HK-2 (cell line): ENCODE measurements at regions not wholly inside any gene's neighbourhood (a gene's known extent, or its start where the extent isn't known, plus 50 kb on each side); places are given as distances from the start of the nearest gene placed in this dataset.

Experiments used
- DNase-seq: peaks from one replicate; pipeline ENCODE4 v3.0.0-alpha.2; 2018; ENCODE audit not compliant: unreplicated experiment

- no peak for DNase-seq
Observed at GRCh38 chr5:74424162-74424868, 216.2 kb downstream of the ENC1 start.

GRCh38 chr5:74423383-74423782, 217.1 kb downstream of the ENC1 start:
- no peak for DNase-seq

- DNase-seq, result no peak
Observed at GRCh38 chr5:74422671-74423070, 217.9 kb downstream of the ENC1 start.

- no peak for DNase-seq
Observed at GRCh38 chr5:74422030-74422429, 218.5 kb downstream of the ENC1 start.

GRCh38 chr5:74421377-74421776, 219.2 kb downstream of the ENC1 start:
- DNase-seq, result no peak

- DNase-seq, result no peak
Observed at GRCh38 chr5:74420947-74421346, 219.6 kb downstream of the ENC1 start.

- no peak for DNase-seq
Observed at GRCh38 chr5:74420220-74420619, 220.3 kb downstream of the ENC1 start.

- no peak for DNase-seq
Observed at GRCh38 chr5:74419468-74419867, 221.1 kb downstream of the ENC1 start.

- no peak for DNase-seq
Observed at GRCh38 chr5:74418709-74419108, 221.8 kb downstream of the ENC1 start.

GRCh38 chr5:74418261-74418660, 222.3 kb downstream of the ENC1 start:
- DNase-seq, result no peak

GRCh38 chr5:74415695-74416102, 224.8 kb downstream of the ENC1 start:
- no peak for DNase-seq

GRCh38 chr5:74414228-74414627, 226.3 kb downstream of the ENC1 start:
- DNase-seq, result no peak

GRCh38 chr5:74413403-74414048, 227.0 kb downstream of the ENC1 start:
- no peak for DNase-seq

GRCh38 chr5:74412066-74412465, 228.5 kb downstream of the ENC1 start:
- DNase-seq, result no peak

GRCh38 chr5:74409712-74410111, 230.8 kb downstream of the ENC1 start:
- DNase-seq, result no peak

GRCh38 chr5:74409166-74409706, 231.3 kb downstream of the ENC1 start:
- DNase-seq, result no peak

GRCh38 chr5:74408150-74409043, 232.1 kb downstream of the ENC1 start:
- DNase-seq, result no peak

GRCh38 chr5:74407701-74408100, 232.8 kb downstream of the ENC1 start:
- no peak for DNase-seq

GRCh38 chr5:74406844-74407243, 233.7 kb downstream of the ENC1 start:
- DNase-seq, result no peak

- no peak for DNase-seq
Observed at GRCh38 chr5:74405593-74405992, 234.9 kb downstream of the ENC1 start.

- DNase-seq, result no peak
Observed at GRCh38 chr5:74404574-74405508, 235.7 kb downstream of the ENC1 start.
